ENCODE measurements at regions not wholly inside any gene's neighbourhood (a gene's known extent, or its start where the extent isn't known, plus 50 kb on each side); places are given as distances from the start of the nearest gene placed in this dataset.

DNA sequence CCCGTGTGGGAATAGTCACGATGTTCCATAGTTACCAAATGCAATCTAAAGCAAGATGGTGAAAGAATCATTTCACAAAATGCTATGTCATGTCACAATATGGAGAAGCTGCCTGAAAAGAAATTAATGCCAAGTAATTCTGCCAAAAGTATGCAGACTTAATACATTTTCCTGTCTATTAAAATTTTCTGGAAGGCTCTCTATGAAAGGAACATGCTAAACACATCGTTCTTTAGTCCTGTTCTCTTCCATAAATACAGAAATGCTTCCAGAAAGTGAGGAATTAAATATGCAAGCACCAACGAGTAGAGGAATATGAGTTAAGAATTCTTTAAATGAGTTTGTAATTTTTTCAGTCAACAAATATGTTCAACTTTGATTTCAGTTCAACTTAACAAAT lies 266.8 kb upstream of the CRBN start:
- Histone ChIP-seq H3K27ac (ENCODE audit: low read depth, low read length) (no peak overlapping the region), H3K18ac (ENCODE audit: extremely low read depth, low read length) (no peak overlapping the region), H3K4ac (replicated peaks; ENCODE audit: insufficient read length, low read depth, low read length) (no peak overlapping the region), H3K36me3 (ENCODE audit: control insufficient read depth in 2 of 4, insufficient read depth in 4 of 4, low read length in 3 of 4) (no peaks in the 10 kb centered on the region), H3K23ac (ENCODE audit: insufficient read length) (no peak overlapping the region), H2BK15ac (ENCODE audit: low read length) (no peak overlapping the region), H3K4me3 (ENCODE audit: extremely low read depth in 1 of 4, insufficient read depth in 2 of 4, low read depth in 3 of 4, low read length in 4 of 4) (no peak overlapping the region), H3K14ac (ENCODE audit: insufficient read length) (no peak overlapping the region), H3K23me2 (ENCODE audit: low read depth, low read length) (no peaks in the 10 kb centered on the region), H4K91ac (replicated peaks; ENCODE audit: insufficient read length, low read length) (no peak overlapping the region), H2BK120ac (replicated peaks; ENCODE audit: low read depth, low read length) (no peak overlapping the region), H3K4me2 (ENCODE audit: insufficient read depth in 1 of 2, low read depth in 2 of 2, low read length in 2 of 2) (no peak overlapping the region), H4K5ac (ENCODE audit: insufficient read length, low read depth, low read length) (no peak overlapping the region), H4K20me1 (replicated peaks in 1 of 2; ENCODE audit: control insufficient read depth in 1 of 2, insufficient read depth in 2 of 2, low read length in 2 of 2) (no peaks in the 10 kb centered on the region), H3K9ac (replicated peaks in 1 of 4; ENCODE audit: extremely low read depth in 1 of 4, low read depth in 3 of 4, low read length in 3 of 4) (no peak overlapping the region), H3K56ac (replicated peaks; ENCODE audit: insufficient read length, low read depth, low read length) (no peak overlapping the region), H2BK12ac (ENCODE audit: low read depth, low read length) (no peak overlapping the region), H2BK20ac (ENCODE audit: low read length) (no peak overlapping the region), H3K9me3 (ENCODE audit: insufficient read depth in 2 of 2, low read depth in 1 of 2, low read length in 1 of 2) (no peaks in the 10 kb centered on the region), H3K27me3 (replicated peaks in 1 of 4; ENCODE audit: control insufficient read depth in 3 of 4, extremely low read depth in 1 of 4, insufficient read depth in 3 of 4, low read length in 3 of 4) (no peaks in the 10 kb centered on the region), H2AFZ (ENCODE audit: low read length) (no peak overlapping the region), H3K79me2 (ENCODE audit: control insufficient read depth in 1 of 2, insufficient read depth in 2 of 2, low read length in 2 of 2) (no peaks in the 10 kb centered on the region), H4K8ac (ENCODE audit: extremely low read depth, insufficient read depth, low read length) (no peak overlapping the region), H3K79me1 (ENCODE audit: low read depth, low read length) (no peaks in the 10 kb centered on the region), H3K4me1 (replicated peaks in 1 of 4; ENCODE audit: control insufficient read depth in 3 of 4, insufficient read depth in 4 of 4, low read length in 3 of 4) (no peaks in the 10 kb centered on the region), H2BK5ac (ENCODE audit: low read depth, low read length) (no peak overlapping the region), H2AK5ac (ENCODE audit: low read depth, low read length) (no peak overlapping the region)
- FAIRE-seq (no peak), DNase-seq (ENCODE audit: low read depth in 1 of 2, low spot score in 2 of 2) (no peak)
- TF ChIP-seq, protein P1, sequence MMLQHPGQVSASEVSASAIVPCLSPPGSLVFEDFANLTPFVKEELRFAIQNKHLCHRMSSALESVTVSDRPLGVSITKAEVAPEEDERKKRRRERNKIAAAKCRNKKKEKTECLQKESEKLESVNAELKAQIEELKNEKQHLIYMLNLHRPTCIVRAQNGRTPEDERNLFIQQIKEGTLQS (IDR thresholded peaks at IDR 0.05; ENCODE audit: insufficient read depth, low read depth, low read length), result no peak
- TF ChIP-seq SIX5 (IDR thresholded peaks at IDR 0.05; ENCODE audit: low read depth, low read length) (no peak), BRCA1 (IDR thresholded peaks at IDR 0.05; ENCODE audit: low read depth, low read length) (no peak), TAF1 (IDR thresholded peaks at IDR 0.05; ENCODE audit: low read depth, low read length) (no peak), RNF2 (IDR thresholded peaks at IDR 0.05; ENCODE audit: borderline replicate concordance, low read depth, low read length, missing control alignments, poor library complexity, severe bottlenecking) (no peak), BCL11A (IDR thresholded peaks at IDR 0.05; ENCODE audit: low read depth in 2 of 2, low read length in 2 of 2) (no peak), RBBP5 (IDR thresholded peaks at IDR 0.05; ENCODE audit: borderline replicate concordance, low read depth, low read length) (no peak), CTBP2 (IDR thresholded peaks at IDR 0.05; ENCODE audit: borderline replicate concordance, insufficient read depth, insufficient read length, low read length) (no peak), SP2 (IDR thresholded peaks at IDR 0.05; ENCODE audit: low read length) (no peak), JUND (IDR thresholded peaks at IDR 0.05; ENCODE audit: low read length) (no peak), KDM4A (IDR thresholded peaks at IDR 0.05; ENCODE audit: low read depth, low read length, severe bottlenecking) (no peak), KDM1A (IDR thresholded peaks at IDR 0.05; ENCODE audit: borderline replicate concordance, low read length) (no peak), JUN (IDR thresholded peaks at IDR 0.05; ENCODE audit: low read depth, low read length) (no peak), SIRT6 (IDR thresholded peaks at IDR 0.05; ENCODE audit: low read length) (no peak)
- CTCF ChIA-PET (ENCODE audit: partially characterized antibody), result interaction anchor here (0.6 kb wide), 1 partner anchor 20 kb away, joined by 4 read pairs; no protein-coding TSS in a partner anchor
- 87% methylated on average over 4 of the region's 4 CpGs; no CpG with 5 or more reads in 1 of the 2 experiments for WGBS, 2 experiments (ENCODE audit: extremely low coverage in 1 of 2, insufficient coverage in 1 of 2, insufficient read length in 1 of 2, insufficient replicate concordance in 2 of 2, low coverage in 1 of 2, low lambda C conversion rate in 2 of 2, missing lambda C conversion rate in 1 of 2)
- POLR2A ChIA-PET (ENCODE audit: partially characterized antibody), result interaction anchor here (0.7 kb wide), 1 partner anchor 414 kb away, joined by 3 read pairs; no protein-coding TSS in a partner anchor

Data from H1 (cell line).